HG03575 (cell line): ENCODE measurements at regions not wholly inside any gene's neighbourhood (a gene's known extent, or its start where the extent isn't known, plus 50 kb on each side); places are given as distances from the start of the nearest gene placed in this dataset.

Experiments
- ATAC-seq: cut with Tn5 transposase; IDR thresholded peaks from one replicate; pipeline ENCODE4 v1.9.1; 2021; ENCODE audit not compliant: unreplicated experiment, insufficient number of reproducible peaks, low FRiP score; ENCODE audit errors: extremely low read depth

- no peak for ATAC-seq
Measured at GRCh38 chr13:38498271-38498670, 148.6 kb downstream of the UFM1 start.

- no peak for ATAC-seq
Measured at GRCh38 chr13:38514575-38514974, 164.9 kb downstream of the UFM1 start.

- ATAC-seq = no peak
Measured at GRCh38 chr13:38518328-38518727, 168.5 kb upstream of the FREM2 start.

GRCh38 chr13:38519229-38519911 lies 167.5 kb upstream of the FREM2 start:
- no peak for ATAC-seq

- ATAC-seq = no peak
Measured at GRCh38 chr13:38520041-38520440, 166.8 kb upstream of the FREM2 start.

GRCh38 chr13:38527140-38527539 lies 159.7 kb upstream of the FREM2 start:
- no peak for ATAC-seq

- no peak for ATAC-seq
Measured at GRCh38 chr13:38528986-38529385, 157.9 kb upstream of the FREM2 start.

- no peak for ATAC-seq
Measured at GRCh38 chr13:38530492-38530891, 156.4 kb upstream of the FREM2 start.

- ATAC-seq = no peak
Measured at GRCh38 chr13:38535261-38535660, 151.6 kb upstream of the FREM2 start.

- ATAC-seq = no peak
Measured at GRCh38 chr13:38537051-38537450, 149.8 kb upstream of the FREM2 start.

- ATAC-seq = no peak
Measured at GRCh38 chr13:38538422-38538821, 148.5 kb upstream of the FREM2 start.

GRCh38 chr13:38539632-38540031 lies 147.2 kb upstream of the FREM2 start:
- no peak for ATAC-seq

GRCh38 chr13:38542601-38543000 lies 144.3 kb upstream of the FREM2 start:
- no peak for ATAC-seq

- ATAC-seq = no peak
Measured at GRCh38 chr13:38543561-38543960, 143.3 kb upstream of the FREM2 start.

- ATAC-seq = no peak
Measured at GRCh38 chr13:38563739-38564138, 123.1 kb upstream of the FREM2 start.

- ATAC-seq = no peak
Measured at GRCh38 chr13:38564256-38565150, 122.4 kb upstream of the FREM2 start.

GRCh38 chr13:38566023-38566422 lies 120.9 kb upstream of the FREM2 start:
- ATAC-seq = no peak

GRCh38 chr13:38566519-38566918 lies 120.4 kb upstream of the FREM2 start:
- ATAC-seq = no peak

- no peak for ATAC-seq
Measured at GRCh38 chr13:38570706-38571105, 116.2 kb upstream of the FREM2 start.

GRCh38 chr13:38575427-38575826 lies 111.5 kb upstream of the FREM2 start:
- no peak for ATAC-seq
